HG03039 (cell line): ENCODE measurements at regions not wholly inside any gene's neighbourhood (a gene's known extent, or its start where the extent isn't known, plus 50 kb on each side); places are given as distances from the start of the nearest gene placed in this dataset.
"Not testable (repeated sequence)": the region's sequence is repeated elsewhere in the genome, so short reads cannot be mapped to it uniquely, and the experiment has no call there.

Experiments
- ATAC-seq: cut with Tn5 transposase; IDR thresholded peaks from one replicate; pipeline ENCODE4 v1.9.1; 2021; ENCODE audit warnings: mild to moderate bottlenecking, moderate library complexity; ENCODE audit not compliant: unreplicated experiment

- no peak for ATAC-seq
Observed at GRCh38 chr2:144759746-144760145, 239.8 kb upstream of the ZEB2 start.

- ATAC-seq: not testable (repeated sequence)
Observed at GRCh38 chr2:144758196-144758595, 238.3 kb upstream of the ZEB2 start.

- ATAC-seq: no peak
Observed at GRCh38 chr2:144753416-144753815, 233.5 kb upstream of the ZEB2 start.

- no peak for ATAC-seq
Observed at GRCh38 chr2:144751142-144751905, 231.4 kb upstream of the ZEB2 start.

GRCh38 chr2:144749188-144749587, 229.3 kb upstream of the ZEB2 start:
- no peak for ATAC-seq

GRCh38 chr2:144748443-144748842, 228.5 kb upstream of the ZEB2 start:
- no peak for ATAC-seq

- ATAC-seq: no peak
Observed at GRCh38 chr2:144747571-144747970, 227.7 kb upstream of the ZEB2 start.

GRCh38 chr2:144745424-144745823, 225.5 kb upstream of the ZEB2 start:
- ATAC-seq: no peak

- no peak for ATAC-seq
Observed at GRCh38 chr2:144738749-144739148, 218.8 kb upstream of the ZEB2 start.

- no peak for ATAC-seq
Observed at GRCh38 chr2:144730711-144731110, 210.8 kb upstream of the ZEB2 start.

- not testable (repeated sequence) for ATAC-seq
Observed at GRCh38 chr2:144724460-144724859, 204.5 kb upstream of the ZEB2 start.

- ATAC-seq: no peak
Observed at GRCh38 chr2:144718376-144718775, 198.5 kb upstream of the ZEB2 start.

- ATAC-seq: no peak
Observed at GRCh38 chr2:144715992-144716391, 196.1 kb upstream of the ZEB2 start.

GRCh38 chr2:144713410-144713809, 193.5 kb upstream of the ZEB2 start:
- ATAC-seq: no peak

- ATAC-seq: no peak
Observed at GRCh38 chr2:144712550-144712940, 192.6 kb upstream of the ZEB2 start.

- no peak for ATAC-seq
Observed at GRCh38 chr2:144711630-144712549, 192.0 kb upstream of the ZEB2 start.

- no peak for ATAC-seq
Observed at GRCh38 chr2:144711084-144711483, 191.2 kb upstream of the ZEB2 start.

GRCh38 chr2:144708626-144709025, 188.7 kb upstream of the ZEB2 start:
- ATAC-seq: no peak

GRCh38 chr2:144707736-144708326, 187.9 kb upstream of the ZEB2 start:
- no peak for ATAC-seq

- no peak for ATAC-seq
Observed at GRCh38 chr2:144706647-144707046, 186.7 kb upstream of the ZEB2 start.
